ENCODE measurements at regions not wholly inside any gene's neighbourhood (a gene's known extent, or its start where the extent isn't known, plus 50 kb on each side); places are given as distances from the start of the nearest gene placed in this dataset.

DNA sequence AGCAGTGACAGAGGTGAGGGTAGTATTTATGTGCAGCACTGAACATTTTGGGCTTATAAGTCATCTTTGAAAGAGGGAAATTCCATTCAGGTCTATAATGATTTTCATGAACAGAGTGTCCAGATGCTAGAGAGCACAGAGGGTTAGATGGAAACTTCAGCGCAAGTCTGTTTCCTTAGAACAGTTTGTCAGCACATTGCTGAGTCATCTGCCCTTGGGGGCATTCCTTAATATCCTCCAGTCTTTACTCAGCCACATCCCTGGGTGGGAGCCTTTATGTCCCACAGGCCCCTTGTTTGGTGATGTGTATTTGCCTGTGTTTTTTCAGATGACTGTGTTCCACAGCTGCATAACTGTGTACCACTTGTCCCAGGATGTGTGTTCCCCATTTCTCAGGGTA, 138.5 kb upstream of the S1PR3 start:
- no peak overlapping the region for H3K4me3 ChIP-seq (ENCODE audit: low read depth, low read length, poor library complexity, severe bottlenecking)
- no peaks in the 10 kb centered on the region for H3K4me1 ChIP-seq (ENCODE audit: insufficient read depth, low read length, severe bottlenecking)
- H3K9ac ChIP-seq (ENCODE audit: low read length): no peak overlapping the region
- no peak overlapping the region for H3K4me2 ChIP-seq (ENCODE audit: low read length)
- H3K79me2 ChIP-seq (ENCODE audit: insufficient read depth, low read length): no peaks in the 10 kb centered on the region
- H3K27me3 ChIP-seq (ENCODE audit: insufficient read depth, low read length): no peaks in the 10 kb centered on the region
- no peaks in the 10 kb centered on the region for H3F3A ChIP-seq (ENCODE audit: insufficient read depth, low read length)
- peaks cover 9% of the 10 kb centered on the region for H3K9me3 ChIP-seq (ENCODE audit: low read length)
- no peaks in the 10 kb centered on the region for H3K36me3 ChIP-seq (ENCODE audit: insufficient read depth, low read length)
- H2AFZ ChIP-seq (ENCODE audit: low read length): no peak overlapping the region
- H3K27ac ChIP-seq (ENCODE audit: low read depth, low read length, poor library complexity, severe bottlenecking): no peak overlapping the region
- H4K20me1 ChIP-seq (ENCODE audit: insufficient read depth, low read length): no peaks in the 10 kb centered on the region
- TF ChIP-seq, protein P1, sequence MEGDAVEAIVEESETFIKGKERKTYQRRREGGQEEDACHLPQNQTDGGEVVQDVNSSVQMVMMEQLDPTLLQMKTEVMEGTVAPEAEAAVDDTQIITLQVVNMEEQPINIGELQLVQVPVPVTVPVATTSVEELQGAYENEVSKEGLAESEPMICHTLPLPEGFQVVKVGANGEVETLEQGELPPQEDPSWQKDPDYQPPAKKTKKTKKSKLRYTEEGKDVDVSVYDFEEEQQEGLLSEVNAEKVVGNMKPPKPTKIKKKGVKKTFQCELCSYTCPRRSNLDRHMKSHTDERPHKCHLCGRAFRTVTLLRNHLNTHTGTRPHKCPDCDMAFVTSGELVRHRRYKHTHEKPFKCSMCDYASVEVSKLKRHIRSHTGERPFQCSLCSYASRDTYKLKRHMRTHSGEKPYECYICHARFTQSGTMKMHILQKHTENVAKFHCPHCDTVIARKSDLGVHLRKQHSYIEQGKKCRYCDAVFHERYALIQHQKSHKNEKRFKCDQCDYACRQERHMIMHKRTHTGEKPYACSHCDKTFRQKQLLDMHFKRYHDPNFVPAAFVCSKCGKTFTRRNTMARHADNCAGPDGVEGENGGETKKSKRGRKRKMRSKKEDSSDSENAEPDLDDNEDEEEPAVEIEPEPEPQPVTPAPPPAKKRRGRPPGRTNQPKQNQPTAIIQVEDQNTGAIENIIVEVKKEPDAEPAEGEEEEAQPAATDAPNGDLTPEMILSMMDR (IDR thresholded peaks at IDR 0.05; ENCODE audit: low read length): no peak
- TF ChIP-seq EZH2 (IDR thresholded peaks at IDR 0.05; ENCODE audit: borderline replicate concordance, low read length): no peak
- no peaks in the 10 kb centered on the region for H3K9me2 ChIP-seq (ENCODE audit: low read depth, low read length)

DNA sequence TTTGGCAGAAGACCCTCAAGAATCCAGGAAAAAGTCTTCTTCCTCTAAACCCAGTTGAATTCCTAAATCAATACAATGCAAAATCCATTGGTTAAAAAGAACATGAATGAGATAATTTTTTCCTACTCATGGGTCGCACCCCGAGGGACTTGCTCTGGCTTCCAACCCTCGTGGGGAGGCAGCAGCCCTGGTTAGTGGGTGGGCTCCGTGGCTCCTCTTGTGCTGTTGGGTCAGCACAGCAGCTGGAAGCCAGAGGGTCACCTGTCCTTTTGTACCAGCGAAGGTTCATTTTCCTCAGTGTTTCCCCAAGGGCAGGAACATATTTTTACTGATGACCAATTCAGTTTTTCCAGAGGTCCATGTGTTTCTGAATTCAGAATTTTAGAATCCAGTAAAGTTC, 120.6 kb upstream of the S1PR3 start:
- Histone ChIP-seq H3K79me2 (ENCODE audit: insufficient read depth, low read length) (no peaks in the 10 kb centered on the region), H3K4me3 (ENCODE audit: low read depth, low read length, poor library complexity, severe bottlenecking) (no peak overlapping the region), H3K4me1 (ENCODE audit: insufficient read depth, low read length, severe bottlenecking) (peaks cover 32% of the 10 kb centered on the region), H3K27me3 (ENCODE audit: insufficient read depth, low read length) (no peaks in the 10 kb centered on the region), H3K4me2 (ENCODE audit: low read length) (no peak overlapping the region), H4K20me1 (ENCODE audit: insufficient read depth, low read length) (no peaks in the 10 kb centered on the region), H2AFZ (ENCODE audit: low read length) (no peak overlapping the region), H3K9me3 (ENCODE audit: low read length) (no peaks in the 10 kb centered on the region), H3K9ac (ENCODE audit: low read length) (no peak overlapping the region), H3F3A (ENCODE audit: insufficient read depth, low read length) (no peaks in the 10 kb centered on the region), H3K36me3 (ENCODE audit: insufficient read depth, low read length) (no peaks in the 10 kb centered on the region; the same call in 1 of the 2 replicates), H3K27ac (ENCODE audit: low read depth, low read length, poor library complexity, severe bottlenecking) (no peak overlapping the region), H3K9me2 (ENCODE audit: low read depth, low read length) (no peaks in the 10 kb centered on the region)
- TF ChIP-seq, protein P1 (IDR thresholded peaks at IDR 0.05; ENCODE audit: low read length): no peak
- TF ChIP-seq EZH2 (IDR thresholded peaks at IDR 0.05; ENCODE audit: borderline replicate concordance, low read length): no peak

DNA sequence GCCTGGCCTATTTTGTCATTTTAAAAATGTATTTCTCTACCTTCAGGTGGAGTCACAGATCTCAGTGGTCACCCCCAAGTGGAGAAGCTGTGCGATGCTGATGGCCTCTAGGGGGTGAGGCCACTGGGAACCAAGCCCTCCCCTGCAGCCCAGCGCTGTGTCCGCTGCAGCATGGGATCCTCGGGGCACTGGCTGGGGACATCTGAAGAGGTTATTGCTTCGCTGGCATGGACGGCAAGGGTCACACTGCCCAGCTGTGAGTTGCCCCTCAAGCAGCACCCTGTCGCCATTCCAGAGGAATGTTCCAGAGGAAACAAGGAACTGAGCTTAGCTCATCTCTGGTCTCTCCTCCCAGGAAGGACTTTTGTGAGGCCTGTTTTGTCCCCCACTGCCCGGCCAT, 119.6 kb upstream of the S1PR3 start:
- Histone ChIP-seq H3K9me3 (ENCODE audit: low read length) (no peaks in the 10 kb centered on the region), H3K36me3 (ENCODE audit: insufficient read depth, low read length) (no peaks in the 10 kb centered on the region; the same call in 1 of the 2 replicates), H3K9ac (ENCODE audit: low read length) (no peak overlapping the region), H3K27me3 (ENCODE audit: insufficient read depth, low read length) (no peaks in the 10 kb centered on the region), H3K79me2 (ENCODE audit: insufficient read depth, low read length) (no peaks in the 10 kb centered on the region), H3K9me2 (ENCODE audit: low read depth, low read length) (no peaks in the 10 kb centered on the region), H4K20me1 (ENCODE audit: insufficient read depth, low read length) (no peaks in the 10 kb centered on the region), H3K4me2 (ENCODE audit: low read length) (no peak overlapping the region), H2AFZ (ENCODE audit: low read length) (no peak overlapping the region), H3K4me1 (ENCODE audit: insufficient read depth, low read length, severe bottlenecking) (peaks cover 43% of the 10 kb centered on the region), H3F3A (ENCODE audit: insufficient read depth, low read length) (no peaks in the 10 kb centered on the region), H3K4me3 (ENCODE audit: low read depth, low read length, poor library complexity, severe bottlenecking) (no peak overlapping the region), H3K27ac (ENCODE audit: low read depth, low read length, poor library complexity, severe bottlenecking) (no peak overlapping the region)
- TF ChIP-seq EZH2 (IDR thresholded peaks at IDR 0.05; ENCODE audit: borderline replicate concordance, low read length): no peak
- TF ChIP-seq, protein P1 (IDR thresholded peaks at IDR 0.05; ENCODE audit: low read length): no peak

Data from OCI-LY1 (cell line).